Gastrocnemius medialis (tissue), 4 donors: ENCODE measurements at regions not wholly inside any gene's neighbourhood (a gene's known extent, or its start where the extent isn't known, plus 50 kb on each side); places are given as distances from the start of the nearest gene placed in this dataset.
A peak's percentile ranks its signal among the peaks of the same experiment; 100 is the strongest.

Source experiments
- ATAC-seq, 2 donors: fragments of 150-250 bp; one replicate each; pipeline ENCODE4 v1.9.1; 2016
- DNase-seq, 2 donors: peaks; one replicate each; pipeline ENCODE4 v3.0.0-alpha.2; 2019
- H3K27ac ChIP-seq, 4 donors: fragments of 200-600 bp; sonication (generic); 1 replicate in 1 of 4; 2 replicates in 3 of 4; pipeline ENCODE4 v1.5.1; 2016 to 2018; ENCODE audit warnings: mild to moderate bottlenecking in 2 of 4, moderate library complexity in 1 of 4
- H3K27me3 ChIP-seq, 3 donors: fragments of 200-600 bp; sonication (generic) in 2 of 3; 1 replicate in 1 of 3; 2 replicates in 2 of 3; pipeline versions ENCODE4 v1.5.1 to v1.6.0; 2016 to 2019; ENCODE audit warnings: mild to moderate bottlenecking in 1 of 3, moderate library complexity in 1 of 3
- H3K36me3 ChIP-seq, 2 donors: fragments of 200-600 bp; sonication (generic) in 1 of 2; one replicate each; pipeline ENCODE4 v1.5.1; 2017 to 2018
- H3K4me1 ChIP-seq, 2 donors: fragments of 200-600 bp; sonication (generic) in 1 of 2; one replicate each; pipeline ENCODE4 v1.5.1; 2016 to 2017; ENCODE audit warnings: mild to moderate bottlenecking in 2 of 2
- H3K4me3 ChIP-seq, 4 donors: fragments of 200-600 bp; sonication (generic) in 3 of 4; 1 replicate in 1 of 4; 2 replicates in 3 of 4; pipeline ENCODE4 v1.5.1; 2016 to 2019; ENCODE audit warnings: mild to moderate bottlenecking in 2 of 4
- H3K9me3 ChIP-seq, 3 donors: fragments of 200-600 bp; sonication (generic) in 2 of 3; 1 replicate in 1 of 3; 2 replicates in 2 of 3; pipeline ENCODE4 v1.5.1; 2016 to 2019
- CTCF ChIP-seq, 5 experiments: fragments of 450-650 bp in 3 of 5; fragments of 200-600 bp in 2 of 5; sonication (generic) in 2 of 5; IDR thresholded peaks in 4 of 5; conservative IDR thresholded peaks in 1 of 5; 1 replicate in 4 of 5; 2 replicates in 1 of 5; pipeline ENCODE4 v1.5.1; 2016 to 2019; ENCODE audit warnings: antibody characterized with exemption in 5 of 5, mild to moderate bottlenecking in 3 of 5, moderate library complexity in 3 of 5
- POLR2A ChIP-seq, 2 donors: fragments of 450-650 bp; IDR thresholded peaks; one replicate each; pipeline ENCODE4 v1.6.1; 2017; ENCODE audit warnings: antibody characterized with exemption in 2 of 2, mild to moderate bottlenecking in 2 of 2, moderate library complexity in 2 of 2
- in situ Hi-C, 4 donors: fragments of 200-750 bp; cut with MboI; loops; one replicate each; pipeline versions ENCODE4 v1.15.0 to v1.8.0; 2017; ENCODE audit warnings: low sequenced_read_pairs in 4 of 4
- intact Hi-C: fragments of 100-400 bp; cut with DNase I; formaldehyde crosslinking; loops from one replicate; pipeline ENCODE4 v1.15.1; 2023; ENCODE audit warnings: low total_unique reads

GRCh38 chr1:214957330-214958137, 125.0 kb upstream of the KCNK2 start:
- Histone ChIP-seq H3K4me3 (no peak overlapping the region), H3K36me3 (no peaks in the 10 kb centered on the region), H3K27ac (peak overlapping the region in 3 of 4 donors; percentile 50 to 55 (median 50)), H3K4me1 (no peaks in the 10 kb centered on the region), H3K9me3 (no peaks in the 10 kb centered on the region), H3K27me3 (no peaks in the 10 kb centered on the region)
- TF ChIP-seq CTCF (IDR thresholded peaks at IDR 0.05 in 4 of 5, conservative IDR thresholded peaks at IDR 0.05 in 1 of 5) = no peak
- no peak for TF ChIP-seq POLR2A (IDR thresholded peaks at IDR 0.05)
- intact Hi-C loops (no loop called here), in situ Hi-C loops (no loop called here)
- DNase-seq (peak; percentile 8 to 39), ATAC-seq (peak; percentile 58 to 83)

GRCh38 chr1:214958486-214958885, 124.1 kb upstream of the KCNK2 start:
- Histone ChIP-seq H3K27ac (peak overlapping the region in 2 of 4 donors; percentile 24 to 50), H3K4me3 (no peak overlapping the region), H3K36me3 (no peaks in the 10 kb centered on the region), H3K4me1 (no peaks in the 10 kb centered on the region), H3K27me3 (no peaks in the 10 kb centered on the region), H3K9me3 (no peaks in the 10 kb centered on the region)
- TF ChIP-seq CTCF (IDR thresholded peaks at IDR 0.05 in 4 of 5, conservative IDR thresholded peaks at IDR 0.05 in 1 of 5) (no peak), POLR2A (IDR thresholded peaks at IDR 0.05) (no peak)
- ATAC-seq (no peak), DNase-seq (no peak)
- in situ Hi-C loops (no loop called here), intact Hi-C loops (no loop called here)

- Histone ChIP-seq H3K36me3 (no peaks in the 10 kb centered on the region), H3K27ac (no peak overlapping the region), H3K9me3 (no peaks in the 10 kb centered on the region), H3K27me3 (no peaks in the 10 kb centered on the region), H3K4me1 (no peaks in the 10 kb centered on the region), H3K4me3 (no peak overlapping the region)
- peak; percentile 5 to 70 for DNase-seq
- intact Hi-C loops = no loop called here
- in situ Hi-C loops = no loop called here
- TF ChIP-seq POLR2A (IDR thresholded peaks at IDR 0.05) (no peak), CTCF (IDR thresholded peaks at IDR 0.05 in 4 of 5, conservative IDR thresholded peaks at IDR 0.05 in 1 of 5) (no peak)
- peak; percentile 90 to 99 for ATAC-seq
These were observed 116.2 kb upstream of the KCNK2 start for GRCh38 chr1:214966346-214966745.

GRCh38 chr1:214967865-214968575, 114.5 kb upstream of the KCNK2 start:
- no peak for TF ChIP-seq CTCF (IDR thresholded peaks at IDR 0.05 in 4 of 5, conservative IDR thresholded peaks at IDR 0.05 in 1 of 5)
- TF ChIP-seq POLR2A (IDR thresholded peaks at IDR 0.05) = no peak
- intact Hi-C loops (no loop called here), in situ Hi-C loops (no loop called here)
- Histone ChIP-seq H3K36me3 (no peaks in the 10 kb centered on the region), H3K27ac (no peak overlapping the region), H3K4me3 (no peak overlapping the region), H3K4me1 (no peaks in the 10 kb centered on the region), H3K27me3 (no peaks in the 10 kb centered on the region), H3K9me3 (no peaks in the 10 kb centered on the region)
- no peak for DNase-seq
- ATAC-seq = no peak
